ENCODE measurements at regions not wholly inside any gene's neighbourhood (a gene's known extent, or its start where the extent isn't known, plus 50 kb on each side); places are given as distances from the start of the nearest gene placed in this dataset.

DNA sequence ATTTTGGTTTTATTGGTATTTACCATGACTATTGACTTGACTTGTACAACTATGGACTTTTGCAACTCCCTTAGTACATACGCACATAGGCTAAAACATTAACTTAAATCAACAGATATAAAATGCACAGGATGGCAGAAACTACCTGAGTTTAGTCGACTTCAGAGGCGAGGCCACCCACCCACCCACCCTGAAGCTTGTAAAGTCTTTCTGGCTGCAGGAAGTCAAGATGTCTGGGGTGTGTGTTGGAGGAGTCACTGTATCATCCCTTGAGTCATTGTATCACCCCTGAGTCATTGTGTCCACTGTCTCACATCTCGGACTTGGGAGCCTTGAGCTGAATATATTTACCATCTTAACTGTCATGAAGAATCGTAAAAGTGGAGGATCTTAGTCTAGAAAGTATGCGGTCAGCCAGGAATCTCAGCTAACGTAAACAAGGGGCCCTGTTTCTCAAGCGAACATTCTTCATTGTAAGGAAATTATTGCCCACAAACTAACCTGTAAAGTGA, 140.0 kb upstream of the ST6GAL2 start:
- DNase-seq (no peak), ATAC-seq (replicated peaks in 1 of 4) (no peak)
- no peaks in the 10 kb centered on the region for H3K36me3 Mint-ChIP-seq
- peaks cover 4 to 8% (median 6%) of the 10 kb centered on the region in 3 donors for H3K9me3 Mint-ChIP-seq
- no peak overlapping the region for H3K27ac Mint-ChIP-seq
- H3K9me3 ChIP-seq: no peaks in the 10 kb centered on the region
- no peak overlapping the region for H3K4me3 ChIP-seq (ENCODE audit: control insufficient read depth in 1 of 2, extremely low read depth in 1 of 2, low read length in 1 of 2)
- peaks cover 0 to 3% of the 10 kb centered on the region in 2 donors for H3K27me3 Mint-ChIP-seq
- ChIA-PET POLR2A (no interaction called here), CTCF (no interaction called here)
- WGBS (ENCODE audit: insufficient coverage): no CpG with 5 or more reads among the region's 8 CpGs
- no peak overlapping the region for H3K4me3 Mint-ChIP-seq
- H3K27ac ChIP-seq (ENCODE audit: low read length): no peak overlapping the region
- H3K4me1 Mint-ChIP-seq: no peaks in the 10 kb centered on the region
- H3K4me1 ChIP-seq (ENCODE audit: control insufficient read depth in 1 of 2, extremely low read depth in 1 of 2, insufficient read depth in 2 of 2, low read length in 2 of 2): no peaks in the 10 kb centered on the region
- no peaks in the 10 kb centered on the region for H3K36me3 ChIP-seq (ENCODE audit: control insufficient read depth in 2 of 2, extremely low read depth in 1 of 2, insufficient read depth in 1 of 2, low read length in 1 of 2)
- no peaks in the 10 kb centered on the region for H3K27me3 ChIP-seq (replicated peaks in 1 of 2; ENCODE audit: control insufficient read depth in 2 of 2, extremely low read depth in 1 of 2, insufficient read depth in 2 of 2, low read length in 1 of 2)

DNA sequence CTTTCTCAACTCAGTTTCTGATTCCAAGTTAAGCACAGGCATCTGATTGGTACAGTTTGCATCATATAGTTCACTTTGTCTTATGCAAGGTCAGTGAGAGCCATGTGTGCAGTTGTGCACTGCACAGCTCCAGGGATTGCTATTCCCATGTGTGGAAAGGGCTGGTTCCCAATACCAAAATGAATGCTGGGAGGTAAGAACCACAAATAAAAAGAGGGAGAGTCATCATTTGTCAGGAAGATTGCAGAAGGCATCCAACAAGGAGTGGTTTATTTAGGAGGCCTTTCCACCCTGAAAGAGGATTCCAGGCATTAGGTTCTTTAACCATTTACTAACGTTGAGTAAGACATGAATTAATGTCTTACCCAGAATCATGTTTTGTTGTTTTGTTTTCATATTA, 141.2 kb upstream of the ST6GAL2 start:
- Mint-ChIP-seq H3K4me3 (no peak overlapping the region), H3K27ac (no peak overlapping the region), H3K36me3 (no peaks in the 10 kb centered on the region), H3K27me3 (peaks cover 0 to 3% of the 10 kb centered on the region in 2 donors), H3K9me3 (peaks cover 4 to 8% (median 6%) of the 10 kb centered on the region in 3 donors), H3K4me1 (no peaks in the 10 kb centered on the region)
- Histone ChIP-seq H3K36me3 (ENCODE audit: control insufficient read depth in 2 of 2, extremely low read depth in 1 of 2, insufficient read depth in 1 of 2, low read length in 1 of 2) (no peaks in the 10 kb centered on the region), H3K4me3 (ENCODE audit: control insufficient read depth in 1 of 2, extremely low read depth in 1 of 2, low read length in 1 of 2) (no peak overlapping the region), H3K27ac (ENCODE audit: low read length) (no peak overlapping the region), H3K4me1 (ENCODE audit: control insufficient read depth in 1 of 2, extremely low read depth in 1 of 2, insufficient read depth in 2 of 2, low read length in 2 of 2) (no peaks in the 10 kb centered on the region), H3K9me3 (no peaks in the 10 kb centered on the region), H3K27me3 (replicated peaks in 1 of 2; ENCODE audit: control insufficient read depth in 2 of 2, extremely low read depth in 1 of 2, insufficient read depth in 2 of 2, low read length in 1 of 2) (no peaks in the 10 kb centered on the region)
- CTCF ChIA-PET: interaction anchor here in 1 of 2 donors (0.6 kb wide), 1 partner anchor 8 kb away, joined by 3 read pairs; no protein-coding TSS in a partner anchor
- DNase-seq (no peak), ATAC-seq (replicated peaks in 1 of 4) (no peak)
- POLR2A ChIA-PET: no interaction called here
- no CpG with 5 or more reads among the region's 1 CpG for WGBS (ENCODE audit: insufficient coverage)

DNA sequence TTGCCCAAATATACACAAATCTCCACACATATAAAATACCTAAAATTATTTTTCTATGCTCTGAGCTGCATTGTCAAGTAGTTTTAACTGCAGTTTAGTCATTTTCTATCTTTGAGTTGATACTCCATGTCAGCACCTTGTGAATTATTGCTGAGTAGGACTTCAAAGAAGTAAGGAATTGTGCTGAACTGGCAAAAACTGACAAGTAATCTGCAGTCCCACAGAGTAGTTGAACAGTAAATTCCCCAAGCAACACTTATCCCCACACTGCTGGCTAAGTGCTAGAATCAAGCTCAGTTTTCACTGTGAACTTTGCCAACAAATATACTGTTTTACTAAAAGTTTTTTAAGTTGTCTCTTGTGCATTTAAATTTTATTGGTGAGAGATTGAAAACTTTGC, 141.8 kb upstream of the ST6GAL2 start:
- no peak for DNase-seq
- Histone ChIP-seq H3K4me3 (ENCODE audit: control insufficient read depth in 1 of 2, extremely low read depth in 1 of 2, low read length in 1 of 2) (no peak overlapping the region), H3K27me3 (replicated peaks in 1 of 2; ENCODE audit: control insufficient read depth in 2 of 2, extremely low read depth in 1 of 2, insufficient read depth in 2 of 2, low read length in 1 of 2) (no peaks in the 10 kb centered on the region), H3K27ac (ENCODE audit: low read length) (no peak overlapping the region), H3K9me3 (no peaks in the 10 kb centered on the region), H3K4me1 (ENCODE audit: control insufficient read depth in 1 of 2, extremely low read depth in 1 of 2, insufficient read depth in 2 of 2, low read length in 2 of 2) (no peaks in the 10 kb centered on the region), H3K36me3 (ENCODE audit: control insufficient read depth in 2 of 2, extremely low read depth in 1 of 2, insufficient read depth in 1 of 2, low read length in 1 of 2) (no peaks in the 10 kb centered on the region)
- ChIA-PET CTCF (no interaction called here), POLR2A (no interaction called here)
- Mint-ChIP-seq H3K27ac (no peak overlapping the region), H3K36me3 (no peaks in the 10 kb centered on the region), H3K9me3 (peaks cover 4 to 8% (median 6%) of the 10 kb centered on the region in 3 donors), H3K4me1 (no peaks in the 10 kb centered on the region), H3K27me3 (peaks cover 0 to 3% of the 10 kb centered on the region in 2 donors), H3K4me3 (no peak overlapping the region)
- no peak for ATAC-seq (replicated peaks in 1 of 4)

DNA sequence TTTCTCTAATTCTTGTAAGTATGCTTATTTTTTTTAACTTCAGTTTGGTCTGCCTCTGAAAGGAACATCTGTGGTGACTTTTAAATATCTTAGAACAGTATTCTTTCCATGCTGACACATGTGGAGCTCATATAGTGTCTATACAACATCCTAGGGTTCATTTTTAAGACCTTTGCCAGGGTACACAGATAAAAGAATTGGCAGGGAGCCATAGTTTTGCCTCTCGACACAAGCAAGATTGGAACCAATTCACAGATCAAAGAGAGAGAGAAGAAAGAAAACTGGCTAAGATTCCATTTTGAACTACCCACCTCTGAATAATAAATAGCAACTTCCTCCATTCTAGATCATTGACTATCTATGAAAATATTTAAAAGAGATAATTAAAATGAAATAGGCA, 142.7 kb upstream of the ST6GAL2 start:
- H3K4me1 Mint-ChIP-seq: no peaks in the 10 kb centered on the region
- no peaks in the 10 kb centered on the region for H3K36me3 Mint-ChIP-seq
- peaks cover 0 to 3% of the 10 kb centered on the region in 2 donors for H3K27me3 Mint-ChIP-seq
- no peak overlapping the region for H3K4me3 Mint-ChIP-seq
- no peak for ATAC-seq (replicated peaks in 1 of 4)
- DNase-seq: no peak
- POLR2A ChIA-PET: no interaction called here
- H3K9me3 Mint-ChIP-seq: peaks cover 4 to 8% (median 6%) of the 10 kb centered on the region in 3 donors
- CTCF ChIA-PET: no interaction called here
- no CpG with 5 or more reads among the region's 1 CpG for WGBS (ENCODE audit: insufficient coverage)
- Histone ChIP-seq H3K4me3 (ENCODE audit: control insufficient read depth in 1 of 2, extremely low read depth in 1 of 2, low read length in 1 of 2) (no peak overlapping the region), H3K36me3 (ENCODE audit: control insufficient read depth in 2 of 2, extremely low read depth in 1 of 2, insufficient read depth in 1 of 2, low read length in 1 of 2) (no peaks in the 10 kb centered on the region), H3K27ac (ENCODE audit: low read length) (no peak overlapping the region), H3K4me1 (ENCODE audit: control insufficient read depth in 1 of 2, extremely low read depth in 1 of 2, insufficient read depth in 2 of 2, low read length in 2 of 2) (no peaks in the 10 kb centered on the region), H3K27me3 (replicated peaks in 1 of 2; ENCODE audit: control insufficient read depth in 2 of 2, extremely low read depth in 1 of 2, insufficient read depth in 2 of 2, low read length in 1 of 2) (no peaks in the 10 kb centered on the region), H3K9me3 (no peaks in the 10 kb centered on the region)
- H3K27ac Mint-ChIP-seq: no peak overlapping the region

DNA sequence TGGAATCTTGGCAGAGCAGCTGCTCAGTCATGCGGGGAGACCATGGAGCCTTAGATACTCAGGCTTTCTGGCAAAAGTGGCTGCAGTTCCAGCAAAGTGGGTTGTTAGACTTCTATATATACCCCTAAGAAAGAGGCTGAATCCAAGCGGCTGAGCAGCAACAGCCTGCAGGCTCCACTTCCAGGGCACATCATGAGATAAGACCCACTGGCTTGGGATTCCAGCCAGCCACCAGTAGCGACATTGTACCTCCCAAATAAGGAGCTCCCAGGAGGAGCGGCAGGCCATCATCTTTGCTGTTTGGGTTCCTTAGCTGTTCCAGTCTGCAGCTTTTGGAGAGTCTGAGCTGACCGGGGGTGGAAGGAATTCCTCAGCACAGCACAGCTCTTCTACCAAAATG, 150.3 kb upstream of the ST6GAL2 start:
- ATAC-seq (replicated peaks in 1 of 4) (no peak), DNase-seq (no peak)
- no peak overlapping the region for H3K27ac ChIP-seq (ENCODE audit: low read length)
- H3K36me3 ChIP-seq (ENCODE audit: control insufficient read depth in 2 of 2, extremely low read depth in 1 of 2, insufficient read depth in 1 of 2, low read length in 1 of 2): no peaks in the 10 kb centered on the region
- ChIA-PET POLR2A (no interaction called here), CTCF (no interaction called here)
- Mint-ChIP-seq H3K27ac (no peak overlapping the region), H3K36me3 (no peaks in the 10 kb centered on the region), H3K4me1 (no peaks in the 10 kb centered on the region), H3K9me3 (peaks cover 14 to 36% (median 20%) of the 10 kb centered on the region in 3 donors), H3K27me3 (no peaks in the 10 kb centered on the region), H3K4me3 (no peak overlapping the region)
- no peaks in the 10 kb centered on the region for H3K27me3 ChIP-seq (replicated peaks in 1 of 2; ENCODE audit: control insufficient read depth in 2 of 2, extremely low read depth in 1 of 2, insufficient read depth in 2 of 2, low read length in 1 of 2)
- 93% methylated on average over 4 of the region's 5 CpGs for WGBS (ENCODE audit: insufficient coverage)
- no peaks in the 10 kb centered on the region for H3K4me1 ChIP-seq (ENCODE audit: control insufficient read depth in 1 of 2, extremely low read depth in 1 of 2, insufficient read depth in 2 of 2, low read length in 2 of 2)
- no peaks in the 10 kb centered on the region for H3K9me3 ChIP-seq
- H3K4me3 ChIP-seq (ENCODE audit: control insufficient read depth in 1 of 2, extremely low read depth in 1 of 2, low read length in 1 of 2): no peak overlapping the region

DNA sequence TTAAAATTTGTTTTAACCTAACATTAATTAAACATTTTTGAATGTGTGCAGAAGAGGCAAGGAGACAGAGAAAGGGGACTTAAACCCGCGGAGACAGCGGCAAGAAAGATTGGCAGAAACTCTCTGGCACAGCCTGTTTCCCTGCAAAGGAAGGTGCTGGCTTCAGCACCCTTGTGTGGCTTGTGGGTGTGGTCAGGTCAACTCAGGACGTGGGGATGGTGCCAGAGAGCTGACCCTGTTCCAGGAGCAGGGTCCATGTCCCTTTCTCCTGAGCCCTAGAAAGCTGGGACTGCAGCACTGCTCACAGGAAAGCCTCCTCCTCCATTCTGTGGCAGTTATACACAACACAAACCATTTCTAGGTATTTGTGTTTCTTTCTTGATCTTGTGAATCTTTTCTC, 176.2 kb upstream of the ST6GAL2 start:
- ChIA-PET CTCF (no interaction called here), POLR2A (no interaction called here)
- 29% methylated on average over 1 of the region's 4 CpGs for WGBS (ENCODE audit: insufficient coverage)
- peaks cover 0 to 14% (median 0%) of the 10 kb centered on the region in 3 donors for H3K9me3 Mint-ChIP-seq
- H3K27ac Mint-ChIP-seq: no peak overlapping the region
- H3K4me3 ChIP-seq (ENCODE audit: control insufficient read depth in 1 of 2, extremely low read depth in 1 of 2, low read length in 1 of 2): no peak overlapping the region
- no peaks in the 10 kb centered on the region for H3K9me3 ChIP-seq
- no peaks in the 10 kb centered on the region for H3K36me3 ChIP-seq (ENCODE audit: control insufficient read depth in 2 of 2, extremely low read depth in 1 of 2, insufficient read depth in 1 of 2, low read length in 1 of 2)
- no peak for DNase-seq
- no peak overlapping the region for H3K4me3 Mint-ChIP-seq
- no peaks in the 10 kb centered on the region for H3K4me1 ChIP-seq (ENCODE audit: control insufficient read depth in 1 of 2, extremely low read depth in 1 of 2, insufficient read depth in 2 of 2, low read length in 2 of 2)
- no peaks in the 10 kb centered on the region for H3K27me3 Mint-ChIP-seq
- H3K27ac ChIP-seq (ENCODE audit: low read length): no peak overlapping the region
- H3K4me1 Mint-ChIP-seq: no peaks in the 10 kb centered on the region
- H3K36me3 Mint-ChIP-seq: no peaks in the 10 kb centered on the region
- no peaks in the 10 kb centered on the region for H3K27me3 ChIP-seq (replicated peaks in 1 of 2; ENCODE audit: control insufficient read depth in 2 of 2, extremely low read depth in 1 of 2, insufficient read depth in 2 of 2, low read length in 1 of 2)
- no peak for ATAC-seq (replicated peaks in 1 of 4)

DNA sequence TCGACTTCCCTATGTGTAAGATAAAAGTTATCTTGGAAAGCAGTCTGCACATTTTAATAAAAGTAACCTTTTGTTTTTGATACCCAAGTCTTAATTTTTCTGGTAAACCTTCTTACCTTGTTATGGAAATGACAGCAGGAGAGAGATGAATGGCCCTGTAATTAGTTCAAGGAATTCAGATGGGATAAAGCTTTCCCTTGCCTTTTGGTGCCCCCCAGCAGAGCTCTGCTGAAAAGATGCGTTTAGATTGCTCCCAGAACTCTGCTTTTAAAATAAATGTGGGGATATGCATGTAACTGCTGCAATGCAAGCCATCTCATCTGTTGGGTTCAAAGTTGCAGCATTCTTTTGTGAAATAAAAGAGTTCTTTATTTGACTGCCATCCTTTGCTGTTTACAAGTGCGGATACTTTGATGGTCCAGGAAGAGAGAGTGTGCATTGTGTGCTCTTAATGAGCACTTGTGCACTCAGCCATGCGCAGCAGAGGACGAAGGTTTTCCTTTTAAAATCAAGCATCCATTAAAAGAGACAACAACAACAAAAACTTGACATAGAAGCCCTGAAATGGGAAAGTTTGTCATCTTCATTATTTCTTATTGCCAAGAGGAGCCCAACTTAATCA, 176.7 kb upstream of the ST6GAL2 start:
- Mint-ChIP-seq H3K9me3 (peaks cover 0 to 14% (median 0%) of the 10 kb centered on the region in 3 donors), H3K27me3 (no peaks in the 10 kb centered on the region), H3K27ac (no peak overlapping the region), H3K4me1 (no peaks in the 10 kb centered on the region), H3K36me3 (no peaks in the 10 kb centered on the region), H3K4me3 (no peak overlapping the region)
- H3K4me1 ChIP-seq (ENCODE audit: control insufficient read depth in 1 of 2, extremely low read depth in 1 of 2, insufficient read depth in 2 of 2, low read length in 2 of 2): no peaks in the 10 kb centered on the region
- no peaks in the 10 kb centered on the region for H3K27me3 ChIP-seq (replicated peaks in 1 of 2; ENCODE audit: control insufficient read depth in 2 of 2, extremely low read depth in 1 of 2, insufficient read depth in 2 of 2, low read length in 1 of 2)
- no peaks in the 10 kb centered on the region for H3K36me3 ChIP-seq (ENCODE audit: control insufficient read depth in 2 of 2, extremely low read depth in 1 of 2, insufficient read depth in 1 of 2, low read length in 1 of 2)
- H3K4me3 ChIP-seq (ENCODE audit: control insufficient read depth in 1 of 2, extremely low read depth in 1 of 2, low read length in 1 of 2): no peak overlapping the region
- CTCF ChIA-PET: no interaction called here
- H3K9me3 ChIP-seq: no peaks in the 10 kb centered on the region
- H3K27ac ChIP-seq (ENCODE audit: low read length): no peak overlapping the region
- WGBS (ENCODE audit: insufficient coverage): 50% methylated on average over 1 of the region's 5 CpGs
- ATAC-seq (replicated peaks in 1 of 4) (no peak), DNase-seq (no peak)
- POLR2A ChIA-PET: no interaction called here

Measured in T-cell (primary cell).